ENCODE measurements at regions not wholly inside any gene's neighbourhood (a gene's known extent, or its start where the extent isn't known, plus 50 kb on each side); places are given as distances from the start of the nearest gene placed in this dataset.

- Histone ChIP-seq H3K36me3 (ENCODE audit: insufficient read depth, low read length) (no peaks in the 10 kb centered on the region), H2AFZ (ENCODE audit: low read depth, low read length) (no peak overlapping the region), H3K9me3 (ENCODE audit: insufficient read depth, low read length, severe bottlenecking) (no peaks in the 10 kb centered on the region), H3K27me3 (ENCODE audit: insufficient read depth, low read length, poor library complexity) (no peaks in the 10 kb centered on the region), H3K9ac (ENCODE audit: low read depth, low read length) (no peak overlapping the region), H3K4me2 (ENCODE audit: insufficient read depth, low read length) (no peak overlapping the region), H3K4me3 (ENCODE audit: low read depth in 1 of 2, low read length in 2 of 2) (no peak overlapping the region), H4K20me1 (ENCODE audit: insufficient read depth, low read length) (no peaks in the 10 kb centered on the region), H3K4me1 (ENCODE audit: insufficient read depth, low read length) (no peaks in the 10 kb centered on the region), H3K27ac (ENCODE audit: low read length) (no peak overlapping the region), H3K79me2 (ENCODE audit: insufficient read depth, low read length) (no peaks in the 10 kb centered on the region)
- no peak for ATAC-seq (ENCODE audit: insufficient read depth, low read depth)
- no peak for DNase-seq
- TF ChIP-seq EZH2 (IDR thresholded peaks at IDR 0.05; ENCODE audit: borderline replicate concordance, low read depth, low read length, severe bottlenecking) (no peak), CTCF (IDR thresholded peaks at IDR 0.05; ENCODE audit: borderline replicate concordance, extremely low read depth, low read length, poor library complexity, severe bottlenecking) (no peak)
Measured at GRCh38 chr3:117136003-117136402, 426.4 kb downstream of the TUSC7 start.

GRCh38 chr3:117137065-117137464, 427.5 kb downstream of the TUSC7 start:
- H3K4me3 ChIP-seq (ENCODE audit: low read depth in 1 of 2, low read length in 2 of 2) = no peak overlapping the region
- H3K27me3 ChIP-seq (ENCODE audit: insufficient read depth, low read length, poor library complexity) = no peaks in the 10 kb centered on the region
- H3K9me3 ChIP-seq (ENCODE audit: insufficient read depth, low read length, severe bottlenecking) = no peaks in the 10 kb centered on the region
- ATAC-seq (ENCODE audit: insufficient read depth, low read depth) (no peak), DNase-seq (no peak)
- H3K4me2 ChIP-seq (ENCODE audit: insufficient read depth, low read length) = no peak overlapping the region
- H2AFZ ChIP-seq (ENCODE audit: low read depth, low read length) = no peak overlapping the region
- no peak for TF ChIP-seq CTCF (IDR thresholded peaks at IDR 0.05; ENCODE audit: borderline replicate concordance, extremely low read depth, low read length, poor library complexity, severe bottlenecking)
- no peak for TF ChIP-seq EZH2 (IDR thresholded peaks at IDR 0.05; ENCODE audit: borderline replicate concordance, low read depth, low read length, severe bottlenecking)
- no peak overlapping the region for H3K9ac ChIP-seq (ENCODE audit: low read depth, low read length)
- no peaks in the 10 kb centered on the region for H3K4me1 ChIP-seq (ENCODE audit: insufficient read depth, low read length)
- H3K36me3 ChIP-seq (ENCODE audit: insufficient read depth, low read length) = no peaks in the 10 kb centered on the region
- no peaks in the 10 kb centered on the region for H4K20me1 ChIP-seq (ENCODE audit: insufficient read depth, low read length)
- H3K27ac ChIP-seq (ENCODE audit: low read length) = no peak overlapping the region
- H3K79me2 ChIP-seq (ENCODE audit: insufficient read depth, low read length) = no peaks in the 10 kb centered on the region

GRCh38 chr3:117139681-117140080, 430.1 kb downstream of the TUSC7 start:
- H3K27ac ChIP-seq (ENCODE audit: low read length) = no peak overlapping the region
- no peak for TF ChIP-seq CTCF (IDR thresholded peaks at IDR 0.05; ENCODE audit: borderline replicate concordance, extremely low read depth, low read length, poor library complexity, severe bottlenecking)

GRCh38 chr3:117141812-117142211, 432.2 kb downstream of the TUSC7 start:
- Histone ChIP-seq H3K27me3 (ENCODE audit: insufficient read depth, low read length, poor library complexity) (no peaks in the 10 kb centered on the region), H3K27ac (ENCODE audit: low read length) (no peak overlapping the region), H4K20me1 (ENCODE audit: insufficient read depth, low read length) (no peaks in the 10 kb centered on the region), H2AFZ (ENCODE audit: low read depth, low read length) (no peak overlapping the region), H3K9me3 (ENCODE audit: insufficient read depth, low read length, severe bottlenecking) (no peaks in the 10 kb centered on the region), H3K79me2 (ENCODE audit: insufficient read depth, low read length) (no peaks in the 10 kb centered on the region), H3K9ac (ENCODE audit: low read depth, low read length) (no peak overlapping the region), H3K36me3 (ENCODE audit: insufficient read depth, low read length) (no peaks in the 10 kb centered on the region), H3K4me2 (ENCODE audit: insufficient read depth, low read length) (no peak overlapping the region), H3K4me1 (ENCODE audit: insufficient read depth, low read length) (no peaks in the 10 kb centered on the region), H3K4me3 (ENCODE audit: low read depth in 1 of 2, low read length in 2 of 2) (no peak overlapping the region)
- DNase-seq (no peak), ATAC-seq (ENCODE audit: insufficient read depth, low read depth) (no peak)
- no peak for TF ChIP-seq EZH2 (IDR thresholded peaks at IDR 0.05; ENCODE audit: borderline replicate concordance, low read depth, low read length, severe bottlenecking)
- TF ChIP-seq CTCF (IDR thresholded peaks at IDR 0.05; ENCODE audit: borderline replicate concordance, extremely low read depth, low read length, poor library complexity, severe bottlenecking) = no peak

More at GRCh38 chr3:117139681-117140080, 430.1 kb downstream of the TUSC7 start:
- Histone ChIP-seq H2AFZ (ENCODE audit: low read depth, low read length) (no peak overlapping the region), H4K20me1 (ENCODE audit: insufficient read depth, low read length) (no peaks in the 10 kb centered on the region), H3K9ac (ENCODE audit: low read depth, low read length) (no peak overlapping the region), H3K4me3 (ENCODE audit: low read depth in 1 of 2, low read length in 2 of 2) (no peak overlapping the region), H3K9me3 (ENCODE audit: insufficient read depth, low read length, severe bottlenecking) (no peaks in the 10 kb centered on the region), H3K4me2 (ENCODE audit: insufficient read depth, low read length) (no peak overlapping the region), H3K36me3 (ENCODE audit: insufficient read depth, low read length) (no peaks in the 10 kb centered on the region), H3K27me3 (ENCODE audit: insufficient read depth, low read length, poor library complexity) (no peaks in the 10 kb centered on the region), H3K79me2 (ENCODE audit: insufficient read depth, low read length) (no peaks in the 10 kb centered on the region), H3K4me1 (ENCODE audit: insufficient read depth, low read length) (no peaks in the 10 kb centered on the region)
- no peak for DNase-seq
- ATAC-seq (ENCODE audit: insufficient read depth, low read depth) = no peak
